ENCODE measurements at regions not wholly inside any gene's neighbourhood (a gene's known extent, or its start where the extent isn't known, plus 50 kb on each side); places are given as distances from the start of the nearest gene placed in this dataset.

DNA sequence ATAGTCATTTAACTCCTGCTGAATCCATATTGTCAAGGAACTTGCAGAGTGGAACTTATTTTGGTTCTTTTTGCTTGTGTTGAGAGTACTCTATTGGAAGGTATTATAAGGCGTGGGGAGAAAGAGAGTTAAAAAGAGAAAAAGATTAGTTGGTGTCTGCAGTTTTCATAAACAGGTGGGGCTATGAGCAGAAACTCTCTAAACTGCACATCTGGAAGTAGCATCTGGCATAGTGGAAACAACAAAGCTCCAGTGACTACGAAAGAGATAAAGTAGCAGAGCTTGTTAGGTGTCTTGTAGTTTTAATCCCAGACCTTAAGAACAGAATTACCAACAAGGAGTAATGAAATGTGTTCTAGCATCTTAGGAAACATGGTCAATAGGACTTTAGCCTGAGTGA lies 148.8 kb upstream of the SGO1 start:
- WGBS (ENCODE audit: insufficient coverage), result 83% methylated on average over 1 of the region's 2 CpGs
- Histone ChIP-seq H3K79me2 (ENCODE audit: insufficient read depth, low read length) (no peaks in the 10 kb centered on the region), H3K27ac (ENCODE audit: low read depth in 1 of 2, low read length in 2 of 2) (no peak overlapping the region), H3K4me3 (replicated peaks in 1 of 3; ENCODE audit: low read depth in 2 of 3, low read length in 3 of 3) (no peak overlapping the region), H3K36me3 (replicated peaks in 1 of 2; ENCODE audit: control insufficient read depth in 1 of 2, insufficient read depth in 2 of 2, low read length in 2 of 2) (no peaks in the 10 kb centered on the region), H3K27me3 (ENCODE audit: control insufficient read depth in 2 of 2, insufficient read depth in 2 of 2, low read length in 2 of 2) (no peaks in the 10 kb centered on the region), H3K9ac (ENCODE audit: insufficient read depth, low read length, poor library complexity, severe bottlenecking) (no peak overlapping the region), H2AFZ (ENCODE audit: insufficient read depth, low read depth, low read length, poor library complexity, severe bottlenecking) (no peak overlapping the region), H4K20me1 (ENCODE audit: insufficient read depth, low read length) (no peaks in the 10 kb centered on the region), H3K9me3 (replicated peaks in 1 of 2; ENCODE audit: control insufficient read depth in 1 of 2, insufficient read depth in 1 of 2, low read length in 2 of 2) (no peaks in the 10 kb centered on the region), H3K4me1 (ENCODE audit: control insufficient read depth in 1 of 2, insufficient read depth in 2 of 2, low read length in 2 of 2) (no peaks in the 10 kb centered on the region), H3K4me2 (replicated peaks; ENCODE audit: extremely low read depth, low read length, poor library complexity, severe bottlenecking) (no peak overlapping the region)
- no peak overlapping the region for H3K27ac Mint-ChIP-seq
- no peaks in the 10 kb centered on the region for H3K4me1 Mint-ChIP-seq
- H3K9me3 Mint-ChIP-seq, result peaks cover 0 to 2% (median 0%) of the 10 kb centered on the region in 7 donors
- intact Hi-C loops (cut with micrococcal nuclease), result loop anchor here (5.0 to 10.0 kb wide), 2 partner anchors 1780 to 1787 kb away; no protein-coding TSS in a partner anchor
- TF ChIP-seq CTCF (IDR thresholded peaks at IDR 0.05), result no peak
- no peak overlapping the region for H3K4me3 Mint-ChIP-seq
- no peak for DNase-seq
- H3K36me3 Mint-ChIP-seq, result no peaks in the 10 kb centered on the region
- no peaks in the 10 kb centered on the region for H3K27me3 Mint-ChIP-seq (ENCODE audit: low read depth in 3 of 3)

DNA sequence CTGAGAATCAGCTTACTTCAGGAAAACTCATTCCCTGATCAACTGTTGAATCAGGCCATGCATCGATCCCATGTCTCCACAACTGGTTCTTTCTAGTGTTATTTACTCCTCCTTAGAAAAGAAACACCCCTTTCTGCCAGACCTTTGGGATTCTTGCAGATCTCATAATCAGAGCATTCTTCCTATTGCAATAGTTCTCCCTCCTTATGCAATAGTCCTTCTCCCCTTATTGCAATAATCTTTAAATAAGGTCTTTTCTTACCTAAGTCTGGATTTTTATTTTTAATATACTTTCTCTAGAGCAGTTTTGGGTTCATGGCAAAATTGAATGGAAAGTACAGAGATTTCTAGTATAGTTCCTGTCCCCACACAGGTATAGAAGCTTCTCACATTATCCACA lies 141.9 kb upstream of the SGO1 start:
- no peaks in the 10 kb centered on the region for H3K36me3 Mint-ChIP-seq

More for the DNA sequence above, 141.9 kb upstream of the SGO1 start:
- Histone ChIP-seq H3K9ac (ENCODE audit: insufficient read depth, low read length, poor library complexity, severe bottlenecking) (no peak overlapping the region), H3K4me1 (ENCODE audit: control insufficient read depth in 1 of 2, insufficient read depth in 2 of 2, low read length in 2 of 2) (peaks cover 5 to 12% of the 10 kb centered on the region in 2 donors), H3K27ac (ENCODE audit: low read depth in 1 of 2, low read length in 2 of 2) (no peak overlapping the region), H3K27me3 (ENCODE audit: control insufficient read depth in 2 of 2, insufficient read depth in 2 of 2, low read length in 2 of 2) (no peaks in the 10 kb centered on the region), H3K4me2 (replicated peaks; ENCODE audit: extremely low read depth, low read length, poor library complexity, severe bottlenecking) (no peak overlapping the region), H3K36me3 (replicated peaks in 1 of 2; ENCODE audit: control insufficient read depth in 1 of 2, insufficient read depth in 2 of 2, low read length in 2 of 2) (no peaks in the 10 kb centered on the region), H3K9me3 (replicated peaks in 1 of 2; ENCODE audit: control insufficient read depth in 1 of 2, insufficient read depth in 1 of 2, low read length in 2 of 2) (no peaks in the 10 kb centered on the region), H3K4me3 (replicated peaks in 1 of 3; ENCODE audit: low read depth in 2 of 3, low read length in 3 of 3) (no peak overlapping the region), H2AFZ (ENCODE audit: insufficient read depth, low read depth, low read length, poor library complexity, severe bottlenecking) (no peak overlapping the region), H3K79me2 (ENCODE audit: insufficient read depth, low read length) (no peaks in the 10 kb centered on the region), H4K20me1 (ENCODE audit: insufficient read depth, low read length) (no peaks in the 10 kb centered on the region)
- Mint-ChIP-seq H3K27me3 (ENCODE audit: low read depth in 3 of 3) (no peaks in the 10 kb centered on the region), H3K27ac (no peak overlapping the region), H3K4me3 (no peak overlapping the region), H3K4me1 (peaks cover 11% of the 10 kb centered on the region), H3K9me3 (peaks cover 0 to 2% (median 0%) of the 10 kb centered on the region in 7 donors)
- TF ChIP-seq CTCF (IDR thresholded peaks at IDR 0.05), result no peak
- DNase-seq, result no peak
- intact Hi-C loops (cut with micrococcal nuclease), result no loop called here
- 100% methylated on average over 1 of the region's 1 CpG for WGBS (ENCODE audit: insufficient coverage)

All from CD14-positive monocyte (primary cell).